Mesendoderm (in vitro differentiated cells): ENCODE measurements at regions not wholly inside any gene's neighbourhood (a gene's known extent, or its start where the extent isn't known, plus 50 kb on each side); places are given as distances from the start of the nearest gene placed in this dataset.

Source experiments
- DNase-seq: peaks from one replicate; pipeline ENCODE4 v3.0.0; 2013
- H2AK5ac ChIP-seq: 2 replicates; pipeline ENCODE4 v1.6.1; 2013; ENCODE audit warnings: low read length, inconsistent platforms
- H2BK120ac ChIP-seq: 2 replicates; pipeline ENCODE4 v1.6.1; 2013; ENCODE audit warnings: low read depth, mild to moderate bottlenecking, low read length, moderate library complexity, mixed read lengths
- H2BK15ac ChIP-seq: replicated peaks from 2 replicates; pipeline ENCODE4 v1.6.1; 2013; ENCODE audit warnings: low read depth, mild to moderate bottlenecking, moderate library complexity
- H2BK5ac ChIP-seq: 2 replicates; pipeline ENCODE4 v1.6.1; 2013; ENCODE audit warnings: low read length, inconsistent platforms
- H3K18ac ChIP-seq: 2 replicates; pipeline ENCODE4 v1.6.1; 2013; ENCODE audit warnings: mild to moderate bottlenecking, low read length, mixed read lengths
- H3K23ac ChIP-seq: one replicate; pipeline ENCODE4 v1.6.1; 2013; ENCODE audit warnings: low read length
- H3K27ac ChIP-seq: 2 replicates; pipeline ENCODE4 v1.5.1; 2013; ENCODE audit warnings: low read depth, mild to moderate bottlenecking, inconsistent platforms, low read length, moderate library complexity
- H3K27me3 ChIP-seq: 2 replicates; pipeline ENCODE4 v1.6.1; 2013; ENCODE audit warnings: low read length, control low read depth, mild to moderate bottlenecking, inconsistent platforms; ENCODE audit not compliant: insufficient read depth, poor library complexity
- H3K36me3 ChIP-seq: 2 replicates; pipeline ENCODE4 v1.6.1; 2013; ENCODE audit warnings: low read length, inconsistent platforms; ENCODE audit not compliant: control insufficient read depth, insufficient read depth
- H3K4ac ChIP-seq: one replicate; pipeline ENCODE4 v1.6.1; 2013; ENCODE audit warnings: low read depth, mild to moderate bottlenecking, low read length, moderate library complexity
- H3K4me1 ChIP-seq: 2 replicates; pipeline ENCODE4 v1.6.1; 2013; ENCODE audit warnings: low read depth, low read length, inconsistent platforms; ENCODE audit not compliant: control insufficient read depth
- H3K4me2 ChIP-seq: 2 replicates; pipeline ENCODE4 v1.6.1; 2013; ENCODE audit warnings: low read length
- H3K4me3 ChIP-seq: 2 replicates; pipeline ENCODE4 v1.5.1; 2013; ENCODE audit warnings: mild to moderate bottlenecking, low read length
- H3K56ac ChIP-seq: one replicate; pipeline ENCODE4 v1.6.1; 2013; ENCODE audit warnings: low read length
- H3K79me1 ChIP-seq: 2 replicates; pipeline ENCODE4 v1.6.1; 2013; ENCODE audit warnings: low read length, inconsistent platforms
- H3K79me2 ChIP-seq: 2 replicates; pipeline ENCODE4 v1.6.1; 2013; ENCODE audit warnings: mild to moderate bottlenecking, low read length; ENCODE audit not compliant: control insufficient read depth, insufficient read depth
- H3K9ac ChIP-seq: 2 replicates; pipeline ENCODE4 v1.6.1; 2013; ENCODE audit warnings: low read length, inconsistent platforms
- H4K5ac ChIP-seq: one replicate; pipeline ENCODE4 v1.6.1; 2013; ENCODE audit warnings: low read length
- H4K8ac ChIP-seq: one replicate; pipeline ENCODE4 v1.6.1; 2013; ENCODE audit warnings: low read depth, mild to moderate bottlenecking, control low read depth, low read length, moderate library complexity
- WGBS: extraction: QIAGEN DNeasy Blood & Tissue Kit; methylation state at CpG from one replicate; pipeline ENCODE4 v1.1.7; 2013; ENCODE audit warnings: low lambda C conversion rate, missing lambda C conversion rate; ENCODE audit not compliant: insufficient coverage; ENCODE audit errors: extremely low coverage; 5-methylcytosine and 5-hydroxymethylcytosine counted together

GRCh38 chr2:37767959-37768925 lies 96.8 kb upstream of the CDC42EP3 start:
- peak; percentile 37 for DNase-seq
- no peak overlapping the region for H3K23ac ChIP-seq
- H3K4me2 ChIP-seq = no peak overlapping the region
- H2BK5ac ChIP-seq = no peak overlapping the region
- no peak overlapping the region for H2AK5ac ChIP-seq
- H3K79me2 ChIP-seq = no peaks in the 10 kb centered on the region
- H4K8ac ChIP-seq = no peak overlapping the region
- no peaks in the 10 kb centered on the region for H3K27me3 ChIP-seq
- no peak overlapping the region for H3K4me3 ChIP-seq
- H3K79me1 ChIP-seq = no peaks in the 10 kb centered on the region
- H2BK15ac ChIP-seq = peak overlapping the region; percentile 38
- no peak overlapping the region for H3K18ac ChIP-seq
- no peak overlapping the region for H4K5ac ChIP-seq
- no peak overlapping the region for H3K56ac ChIP-seq
- H2BK120ac ChIP-seq = no peak overlapping the region
- no peak overlapping the region for H3K27ac ChIP-seq
- WGBS = no CpG with 5 or more reads among the region's 6 CpGs
- no peaks in the 10 kb centered on the region for H3K4me1 ChIP-seq
- H3K9ac ChIP-seq = no peak overlapping the region
- H3K36me3 ChIP-seq = no peaks in the 10 kb centered on the region
- H3K4ac ChIP-seq = no peak overlapping the region

DNA sequence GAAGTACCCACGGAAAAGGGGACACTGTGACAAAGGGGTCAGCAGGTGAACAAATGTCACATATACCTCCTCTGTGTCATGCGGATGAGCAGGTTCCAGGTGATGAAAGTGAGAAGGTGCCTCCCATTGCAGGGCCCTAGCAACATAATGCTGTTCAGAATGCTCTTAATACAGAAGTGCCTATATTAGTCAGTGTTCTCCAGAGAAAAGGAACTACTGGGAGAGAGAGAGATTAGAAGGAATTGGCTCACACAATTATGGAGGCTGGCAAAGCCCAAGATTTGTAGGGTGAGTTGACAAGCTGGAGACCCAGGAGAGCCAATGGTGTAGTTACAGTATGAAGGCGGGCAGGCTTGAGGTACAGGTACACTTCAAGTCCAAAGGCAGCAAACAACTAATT lies 98.1 kb upstream of the CDC42EP3 start:
- Histone ChIP-seq H3K4ac (no peak overlapping the region), H2BK5ac (no peak overlapping the region), H2AK5ac (no peak overlapping the region), H2BK15ac (no peak overlapping the region), H3K23ac (no peak overlapping the region), H3K4me2 (no peak overlapping the region), H3K4me1 (no peaks in the 10 kb centered on the region), H3K4me3 (no peak overlapping the region), H3K27me3 (no peaks in the 10 kb centered on the region), H4K8ac (no peak overlapping the region), H3K79me1 (no peaks in the 10 kb centered on the region), H4K5ac (no peak overlapping the region), H3K79me2 (no peaks in the 10 kb centered on the region), H3K36me3 (no peaks in the 10 kb centered on the region), H2BK120ac (no peak overlapping the region), H3K56ac (no peak overlapping the region), H3K18ac (no peak overlapping the region), H3K9ac (no peak overlapping the region), H3K27ac (no peak overlapping the region)
- no CpG with 5 or more reads among the region's 3 CpGs for WGBS
- no peak for DNase-seq

- no peak overlapping the region for H3K4me3 ChIP-seq
- H2BK120ac ChIP-seq = no peak overlapping the region
- no peak overlapping the region for H2AK5ac ChIP-seq
- no peak overlapping the region for H3K4me2 ChIP-seq
- no peaks in the 10 kb centered on the region for H3K27me3 ChIP-seq
- H3K56ac ChIP-seq = no peak overlapping the region
- no peak overlapping the region for H3K23ac ChIP-seq
- H2BK5ac ChIP-seq = no peak overlapping the region
- H3K4me1 ChIP-seq = no peaks in the 10 kb centered on the region
- WGBS = no CpG with 5 or more reads among the region's 2 CpGs
- no peak overlapping the region for H3K9ac ChIP-seq
- no peak overlapping the region for H3K4ac ChIP-seq
- no peaks in the 10 kb centered on the region for H3K36me3 ChIP-seq
- no peaks in the 10 kb centered on the region for H3K79me2 ChIP-seq
- H3K27ac ChIP-seq = no peak overlapping the region
- no peak overlapping the region for H4K5ac ChIP-seq
- H4K8ac ChIP-seq = no peak overlapping the region
- H2BK15ac ChIP-seq = no peak overlapping the region
- H3K79me1 ChIP-seq = no peaks in the 10 kb centered on the region
- no peak for DNase-seq
- no peak overlapping the region for H3K18ac ChIP-seq
Observed at GRCh38 chr2:37770797-37771196, 99.4 kb upstream of the CDC42EP3 start.

GRCh38 chr2:37771600-37772088 lies 100.2 kb upstream of the CDC42EP3 start:
- H4K5ac ChIP-seq = no peak overlapping the region
- no peak overlapping the region for H3K4me2 ChIP-seq
- no peak overlapping the region for H4K8ac ChIP-seq
- H3K23ac ChIP-seq = no peak overlapping the region
- no peak for DNase-seq
- H3K27ac ChIP-seq = no peak overlapping the region
- H2BK5ac ChIP-seq = no peak overlapping the region
- H3K79me1 ChIP-seq = no peaks in the 10 kb centered on the region
- no peak overlapping the region for H2BK15ac ChIP-seq
- H3K18ac ChIP-seq = no peak overlapping the region
- no peaks in the 10 kb centered on the region for H3K4me1 ChIP-seq
- no CpG with 5 or more reads among the region's 3 CpGs for WGBS
- H3K79me2 ChIP-seq = no peaks in the 10 kb centered on the region
- no peak overlapping the region for H2AK5ac ChIP-seq
- no peak overlapping the region for H3K56ac ChIP-seq
- H3K4ac ChIP-seq = no peak overlapping the region
- H3K4me3 ChIP-seq = no peak overlapping the region
- H3K27me3 ChIP-seq = no peaks in the 10 kb centered on the region
- no peaks in the 10 kb centered on the region for H3K36me3 ChIP-seq
- no peak overlapping the region for H3K9ac ChIP-seq
- no peak overlapping the region for H2BK120ac ChIP-seq

- H4K8ac ChIP-seq = no peak overlapping the region
- H2BK5ac ChIP-seq = no peak overlapping the region
- H2BK120ac ChIP-seq = no peak overlapping the region
- H4K5ac ChIP-seq = no peak overlapping the region
- H3K27me3 ChIP-seq = no peaks in the 10 kb centered on the region
- no peaks in the 10 kb centered on the region for H3K36me3 ChIP-seq
- H3K27ac ChIP-seq = no peak overlapping the region
- H3K56ac ChIP-seq = no peak overlapping the region
- no peak overlapping the region for H3K4ac ChIP-seq
- H3K4me3 ChIP-seq = no peak overlapping the region
- no peak overlapping the region for H3K18ac ChIP-seq
- no peak overlapping the region for H2AK5ac ChIP-seq
- no peak overlapping the region for H2BK15ac ChIP-seq
- no peak for DNase-seq
- no CpG with 5 or more reads among the region's 8 CpGs for WGBS
- no peak overlapping the region for H3K9ac ChIP-seq
- H3K79me2 ChIP-seq = no peaks in the 10 kb centered on the region
- H3K79me1 ChIP-seq = no peaks in the 10 kb centered on the region
- no peak overlapping the region for H3K4me2 ChIP-seq
- no peak overlapping the region for H3K23ac ChIP-seq
- no peaks in the 10 kb centered on the region for H3K4me1 ChIP-seq
Observed at GRCh38 chr2:37773371-37774130, 102.1 kb upstream of the CDC42EP3 start.
